GM12873 (cell line): ENCODE measurements at regions not wholly inside any gene's neighbourhood (a gene's known extent, or its start where the extent isn't known, plus 50 kb on each side); places are given as distances from the start of the nearest gene placed in this dataset.

Experiments
- CTCF ChIP-seq: IDR thresholded peaks from 2 replicates; pipeline ENCODE4 v1.5.1; 2012; ENCODE audit warnings: low read depth, mild to moderate bottlenecking, moderate library complexity, low read length, control low read depth; ENCODE audit not compliant: insufficient read depth; ENCODE audit errors: missing control alignments

GRCh38 chr4:117773064-117773936, 261.0 kb upstream of the NDST3 start:
- no peak for TF ChIP-seq CTCF

GRCh38 chr4:117777721-117778120, 256.6 kb upstream of the NDST3 start:
- TF ChIP-seq CTCF = no peak

- no peak for TF ChIP-seq CTCF
Measured at GRCh38 chr4:117783716-117784115, 250.6 kb upstream of the NDST3 start.

- no peak for TF ChIP-seq CTCF
Measured at GRCh38 chr4:117784266-117784665, 250.0 kb upstream of the NDST3 start.

GRCh38 chr4:117786566-117786965, 247.7 kb upstream of the NDST3 start:
- TF ChIP-seq CTCF = no peak

- TF ChIP-seq CTCF = no peak
Measured at GRCh38 chr4:117793845-117794480, 240.3 kb upstream of the NDST3 start.

- TF ChIP-seq CTCF = no peak
Measured at GRCh38 chr4:117796677-117797076, 237.6 kb upstream of the NDST3 start.
